ENCODE measurements at regions not wholly inside any gene's neighbourhood (a gene's known extent, or its start where the extent isn't known, plus 50 kb on each side); places are given as distances from the start of the nearest gene placed in this dataset.

DNA sequence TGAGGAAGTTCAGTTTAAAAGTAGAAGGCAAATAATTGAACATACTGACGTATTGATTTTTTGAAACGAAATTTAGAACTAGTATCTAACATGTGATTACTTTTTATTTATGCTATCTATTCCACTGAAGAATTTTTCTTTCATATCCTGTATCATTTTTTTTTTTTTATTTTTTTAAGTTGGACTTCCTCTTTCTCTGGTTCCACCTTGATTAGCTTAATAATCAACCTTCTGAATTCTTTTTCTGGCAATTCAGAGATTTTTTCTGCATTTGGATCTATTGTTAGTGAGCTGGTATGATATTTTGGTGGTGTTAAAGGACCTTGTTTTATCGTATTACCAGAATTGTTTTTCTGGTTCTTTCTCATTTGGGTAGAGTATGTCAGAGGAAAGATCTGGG lies 411.2 kb downstream of the SOX11 start:
- Histone ChIP-seq H3K4me1 (ENCODE audit: insufficient read depth, low read length) (no peaks in the 10 kb centered on the region), H2AFZ (ENCODE audit: low read depth, low read length) (no peak overlapping the region), H3K9me3 (ENCODE audit: insufficient read depth, low read length, severe bottlenecking) (no peaks in the 10 kb centered on the region), H3K4me2 (ENCODE audit: insufficient read depth, low read length) (no peak overlapping the region), H3K27me3 (ENCODE audit: insufficient read depth, low read length, poor library complexity) (no peaks in the 10 kb centered on the region), H3K4me3 (ENCODE audit: low read depth in 1 of 2, low read length in 2 of 2) (no peak overlapping the region), H4K20me1 (ENCODE audit: insufficient read depth, low read length) (no peaks in the 10 kb centered on the region), H3K79me2 (ENCODE audit: insufficient read depth, low read length) (no peaks in the 10 kb centered on the region), H3K27ac (ENCODE audit: low read length) (no peak overlapping the region), H3K36me3 (ENCODE audit: insufficient read depth, low read length) (no peaks in the 10 kb centered on the region), H3K9ac (ENCODE audit: low read depth, low read length) (no peak overlapping the region)
- no peak for TF ChIP-seq EZH2 (IDR thresholded peaks at IDR 0.05; ENCODE audit: borderline replicate concordance, low read depth, low read length, severe bottlenecking)
- TF ChIP-seq, protein P1, sequence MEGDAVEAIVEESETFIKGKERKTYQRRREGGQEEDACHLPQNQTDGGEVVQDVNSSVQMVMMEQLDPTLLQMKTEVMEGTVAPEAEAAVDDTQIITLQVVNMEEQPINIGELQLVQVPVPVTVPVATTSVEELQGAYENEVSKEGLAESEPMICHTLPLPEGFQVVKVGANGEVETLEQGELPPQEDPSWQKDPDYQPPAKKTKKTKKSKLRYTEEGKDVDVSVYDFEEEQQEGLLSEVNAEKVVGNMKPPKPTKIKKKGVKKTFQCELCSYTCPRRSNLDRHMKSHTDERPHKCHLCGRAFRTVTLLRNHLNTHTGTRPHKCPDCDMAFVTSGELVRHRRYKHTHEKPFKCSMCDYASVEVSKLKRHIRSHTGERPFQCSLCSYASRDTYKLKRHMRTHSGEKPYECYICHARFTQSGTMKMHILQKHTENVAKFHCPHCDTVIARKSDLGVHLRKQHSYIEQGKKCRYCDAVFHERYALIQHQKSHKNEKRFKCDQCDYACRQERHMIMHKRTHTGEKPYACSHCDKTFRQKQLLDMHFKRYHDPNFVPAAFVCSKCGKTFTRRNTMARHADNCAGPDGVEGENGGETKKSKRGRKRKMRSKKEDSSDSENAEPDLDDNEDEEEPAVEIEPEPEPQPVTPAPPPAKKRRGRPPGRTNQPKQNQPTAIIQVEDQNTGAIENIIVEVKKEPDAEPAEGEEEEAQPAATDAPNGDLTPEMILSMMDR (IDR thresholded peaks at IDR 0.05; ENCODE audit: borderline replicate concordance, extremely low read depth, low read length, poor library complexity, severe bottlenecking) = no peak
- no peak for ATAC-seq (ENCODE audit: insufficient read depth, low read depth)
- no peak for DNase-seq

DNA sequence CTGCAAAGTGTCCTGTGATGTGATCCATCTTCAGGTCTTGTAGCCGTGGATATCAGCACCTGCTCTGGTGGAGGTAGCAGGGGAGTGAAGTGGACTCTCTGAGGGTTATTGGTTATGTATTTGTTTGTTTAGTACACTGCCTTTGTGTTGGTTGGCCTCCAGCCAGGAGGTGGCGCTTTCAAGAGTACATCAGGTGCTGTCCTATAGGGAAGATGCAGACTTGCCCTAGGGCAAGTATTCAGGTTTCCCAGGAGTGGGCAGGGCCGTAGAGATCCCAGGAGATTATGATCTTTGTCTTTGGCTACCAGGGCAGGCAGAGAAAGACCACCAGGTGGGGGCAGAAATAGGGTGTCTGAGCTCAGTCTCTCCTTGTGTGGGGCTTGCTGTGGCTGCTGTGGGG lies 411.8 kb downstream of the SOX11 start:
- H3K4me1 ChIP-seq (ENCODE audit: insufficient read depth, low read length) = no peaks in the 10 kb centered on the region
- no peak for ATAC-seq (ENCODE audit: insufficient read depth, low read depth)
- no peaks in the 10 kb centered on the region for H4K20me1 ChIP-seq (ENCODE audit: insufficient read depth, low read length)
- no peak overlapping the region for H3K9ac ChIP-seq (ENCODE audit: low read depth, low read length)
- no peaks in the 10 kb centered on the region for H3K36me3 ChIP-seq (ENCODE audit: insufficient read depth, low read length)
- no peaks in the 10 kb centered on the region for H3K27me3 ChIP-seq (ENCODE audit: insufficient read depth, low read length, poor library complexity)
- TF ChIP-seq, protein P1 (IDR thresholded peaks at IDR 0.05; ENCODE audit: borderline replicate concordance, extremely low read depth, low read length, poor library complexity, severe bottlenecking) = peak; percentile 35
- TF ChIP-seq EZH2 (IDR thresholded peaks at IDR 0.05; ENCODE audit: borderline replicate concordance, low read depth, low read length, severe bottlenecking) = no peak
- H3K9me3 ChIP-seq (ENCODE audit: insufficient read depth, low read length, severe bottlenecking) = no peaks in the 10 kb centered on the region
- H3K4me2 ChIP-seq (ENCODE audit: insufficient read depth, low read length) = no peak overlapping the region
- H3K4me3 ChIP-seq (ENCODE audit: low read depth in 1 of 2, low read length in 2 of 2) = no peak overlapping the region
- H2AFZ ChIP-seq (ENCODE audit: low read depth, low read length) = no peak overlapping the region
- H3K79me2 ChIP-seq (ENCODE audit: insufficient read depth, low read length) = no peaks in the 10 kb centered on the region
- no peak for DNase-seq
- H3K27ac ChIP-seq (ENCODE audit: low read length) = no peak overlapping the region

DNA sequence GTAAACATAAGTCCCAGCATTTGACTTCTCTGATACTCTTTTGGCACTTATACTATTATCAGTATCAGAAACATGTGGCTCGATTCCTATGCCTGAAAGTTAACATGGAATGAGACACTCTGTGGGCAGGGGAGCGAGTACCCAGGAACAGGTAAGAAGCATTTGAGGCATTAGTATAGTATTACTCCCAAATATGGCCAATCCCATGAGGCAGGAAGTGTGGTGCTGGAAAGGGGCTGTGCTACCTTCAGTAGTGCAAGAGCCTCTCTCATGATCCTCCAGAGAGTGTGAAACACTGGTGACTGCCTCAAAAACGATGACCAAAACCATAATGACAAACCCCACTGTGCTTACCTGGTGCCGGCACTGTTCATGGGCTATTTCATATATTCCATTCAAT lies 415.1 kb downstream of the SOX11 start:
- Histone ChIP-seq H2AFZ (ENCODE audit: low read depth, low read length) (no peak overlapping the region), H3K4me2 (ENCODE audit: insufficient read depth, low read length) (no peak overlapping the region), H3K27me3 (ENCODE audit: insufficient read depth, low read length, poor library complexity) (no peaks in the 10 kb centered on the region), H3K4me3 (ENCODE audit: low read depth in 1 of 2, low read length in 2 of 2) (no peak overlapping the region), H3K79me2 (ENCODE audit: insufficient read depth, low read length) (no peaks in the 10 kb centered on the region), H3K27ac (ENCODE audit: low read length) (no peak overlapping the region), H3K36me3 (ENCODE audit: insufficient read depth, low read length) (no peaks in the 10 kb centered on the region), H4K20me1 (ENCODE audit: insufficient read depth, low read length) (no peaks in the 10 kb centered on the region), H3K9ac (ENCODE audit: low read depth, low read length) (no peak overlapping the region), H3K4me1 (ENCODE audit: insufficient read depth, low read length) (no peaks in the 10 kb centered on the region), H3K9me3 (ENCODE audit: insufficient read depth, low read length, severe bottlenecking) (no peaks in the 10 kb centered on the region)
- ATAC-seq (ENCODE audit: insufficient read depth, low read depth) = no peak
- TF ChIP-seq, protein P1 (IDR thresholded peaks at IDR 0.05; ENCODE audit: borderline replicate concordance, extremely low read depth, low read length, poor library complexity, severe bottlenecking) = no peak
- TF ChIP-seq EZH2 (IDR thresholded peaks at IDR 0.05; ENCODE audit: borderline replicate concordance, low read depth, low read length, severe bottlenecking) = no peak
- DNase-seq = no peak

DNA sequence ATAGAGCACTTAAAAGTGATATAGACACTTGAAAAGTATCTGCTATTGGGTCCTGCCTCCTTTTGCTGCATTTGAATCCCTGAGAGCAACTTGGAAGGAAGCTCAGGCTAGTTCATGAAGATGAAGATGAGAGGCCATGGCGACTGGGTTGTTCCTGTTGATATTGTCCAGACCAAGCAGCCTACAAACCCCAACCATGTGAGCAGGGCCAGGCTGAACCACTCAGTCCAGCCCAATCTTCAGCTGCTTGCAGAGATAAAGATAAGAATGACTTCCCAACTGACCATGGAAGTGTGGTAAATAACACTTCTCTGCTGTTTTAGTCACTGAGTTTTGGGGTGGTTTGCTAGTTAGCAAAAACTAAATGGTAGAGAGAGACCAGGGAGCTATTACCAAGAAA lies 417.6 kb downstream of the SOX11 start:
- DNase-seq = no peak
- no peak overlapping the region for H3K4me3 ChIP-seq (ENCODE audit: low read depth in 1 of 2, low read length in 2 of 2)
- no peaks in the 10 kb centered on the region for H3K36me3 ChIP-seq (ENCODE audit: insufficient read depth, low read length)
- H3K9ac ChIP-seq (ENCODE audit: low read depth, low read length) = no peak overlapping the region
- no peak overlapping the region for H3K27ac ChIP-seq (ENCODE audit: low read length)
- no peak overlapping the region for H3K4me2 ChIP-seq (ENCODE audit: insufficient read depth, low read length)
- H3K4me1 ChIP-seq (ENCODE audit: insufficient read depth, low read length) = no peaks in the 10 kb centered on the region
- no peaks in the 10 kb centered on the region for H3K79me2 ChIP-seq (ENCODE audit: insufficient read depth, low read length)
- ATAC-seq (ENCODE audit: insufficient read depth, low read depth) = no peak
- no peaks in the 10 kb centered on the region for H3K27me3 ChIP-seq (ENCODE audit: insufficient read depth, low read length, poor library complexity)
- TF ChIP-seq, protein P1 (IDR thresholded peaks at IDR 0.05; ENCODE audit: borderline replicate concordance, extremely low read depth, low read length, poor library complexity, severe bottlenecking) = no peak
- no peak for TF ChIP-seq EZH2 (IDR thresholded peaks at IDR 0.05; ENCODE audit: borderline replicate concordance, low read depth, low read length, severe bottlenecking)
- H4K20me1 ChIP-seq (ENCODE audit: insufficient read depth, low read length) = no peaks in the 10 kb centered on the region
- H2AFZ ChIP-seq (ENCODE audit: low read depth, low read length) = no peak overlapping the region
- no peaks in the 10 kb centered on the region for H3K9me3 ChIP-seq (ENCODE audit: insufficient read depth, low read length, severe bottlenecking)
